HL-60 (cell line): ENCODE measurements at regions not wholly inside any gene's neighbourhood (a gene's known extent, or its start where the extent isn't known, plus 50 kb on each side); places are given as distances from the start of the nearest gene placed in this dataset.

Source experiments
- DNase-seq, 2 experiments: peaks; one replicate each; pipeline ENCODE4 v3.0.0-alpha.2; 2010 to 2020; ENCODE audit warnings: low read depth in 1 of 2, low spot score in 1 of 2
- H3K27ac ChIP-seq: fragments of 250-450 bp; sonication (Bioruptor Pico); replicated peaks from 2 replicates; pipeline ENCODE4 v1.5.1; 2020; ENCODE audit warnings: mild to moderate bottlenecking, moderate library complexity
- H3K27me3 ChIP-seq: fragments of 250-450 bp; sonication (Bioruptor Pico); 2 replicates; pipeline ENCODE4 v1.5.1; 2021; ENCODE audit warnings: mild to moderate bottlenecking, moderate library complexity; ENCODE audit not compliant: insufficient read depth, poor library complexity, severe bottlenecking
- H3K4me3 ChIP-seq: replicated peaks from 2 replicates; pipeline ENCODE4 v1.5.1; 2011; ENCODE audit warnings: mild to moderate bottlenecking, control low read depth, low read length; ENCODE audit not compliant: insufficient read depth
- CTCF ChIP-seq: IDR thresholded peaks from one replicate; pipeline ENCODE4 v1.5.1; 2011; ENCODE audit warnings: low read length, control low read depth, inconsistent platforms; ENCODE audit not compliant: insufficient read depth
- GABPA ChIP-seq: IDR thresholded peaks from 2 replicates; pipeline ENCODE4 v1.6.1; 2012; ENCODE audit warnings: low read depth
- POLR2AphosphoS5 ChIP-seq: IDR thresholded peaks from 2 replicates; pipeline ENCODE4 v1.6.1; 2012; ENCODE audit warnings: low read depth
- SPI1 ChIP-seq: IDR thresholded peaks from 2 replicates; pipeline ENCODE4 v1.6.1; 2012; ENCODE audit warnings: low read depth, mild to moderate bottlenecking, borderline replicate concordance
- TF ChIP-seq, protein P1 (sequence below): IDR thresholded peaks from 2 replicates; pipeline ENCODE4 v1.6.1; 2012; ENCODE audit warnings: low read depth; ENCODE audit not compliant: insufficient replicate concordance

GRCh38 chr2:64750001-64750816, 96.5 kb upstream of the SERTAD2 start:
- DNase-seq = peak in 1 of 2 experiments; percentile 47
- peak overlapping the region; percentile 83 for H3K4me3 ChIP-seq
- peak overlapping the region; percentile 90 for H3K27ac ChIP-seq
- TF ChIP-seq CTCF = no peak
- peak; percentile 47; the same call in 1 of the 2 replicates for TF ChIP-seq SPI1
- peak; percentile 55 for TF ChIP-seq POLR2AphosphoS5
- TF ChIP-seq, protein P1, sequence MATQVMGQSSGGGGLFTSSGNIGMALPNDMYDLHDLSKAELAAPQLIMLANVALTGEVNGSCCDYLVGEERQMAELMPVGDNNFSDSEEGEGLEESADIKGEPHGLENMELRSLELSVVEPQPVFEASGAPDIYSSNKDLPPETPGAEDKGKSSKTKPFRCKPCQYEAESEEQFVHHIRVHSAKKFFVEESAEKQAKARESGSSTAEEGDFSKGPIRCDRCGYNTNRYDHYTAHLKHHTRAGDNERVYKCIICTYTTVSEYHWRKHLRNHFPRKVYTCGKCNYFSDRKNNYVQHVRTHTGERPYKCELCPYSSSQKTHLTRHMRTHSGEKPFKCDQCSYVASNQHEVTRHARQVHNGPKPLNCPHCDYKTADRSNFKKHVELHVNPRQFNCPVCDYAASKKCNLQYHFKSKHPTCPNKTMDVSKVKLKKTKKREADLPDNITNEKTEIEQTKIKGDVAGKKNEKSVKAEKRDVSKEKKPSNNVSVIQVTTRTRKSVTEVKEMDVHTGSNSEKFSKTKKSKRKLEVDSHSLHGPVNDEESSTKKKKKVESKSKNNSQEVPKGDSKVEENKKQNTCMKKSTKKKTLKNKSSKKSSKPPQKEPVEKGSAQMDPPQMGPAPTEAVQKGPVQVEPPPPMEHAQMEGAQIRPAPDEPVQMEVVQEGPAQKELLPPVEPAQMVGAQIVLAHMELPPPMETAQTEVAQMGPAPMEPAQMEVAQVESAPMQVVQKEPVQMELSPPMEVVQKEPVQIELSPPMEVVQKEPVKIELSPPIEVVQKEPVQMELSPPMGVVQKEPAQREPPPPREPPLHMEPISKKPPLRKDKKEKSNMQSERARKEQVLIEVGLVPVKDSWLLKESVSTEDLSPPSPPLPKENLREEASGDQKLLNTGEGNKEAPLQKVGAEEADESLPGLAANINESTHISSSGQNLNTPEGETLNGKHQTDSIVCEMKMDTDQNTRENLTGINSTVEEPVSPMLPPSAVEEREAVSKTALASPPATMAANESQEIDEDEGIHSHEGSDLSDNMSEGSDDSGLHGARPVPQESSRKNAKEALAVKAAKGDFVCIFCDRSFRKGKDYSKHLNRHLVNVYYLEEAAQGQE = no peak
- no peaks in the 10 kb centered on the region for H3K27me3 ChIP-seq

DNA sequence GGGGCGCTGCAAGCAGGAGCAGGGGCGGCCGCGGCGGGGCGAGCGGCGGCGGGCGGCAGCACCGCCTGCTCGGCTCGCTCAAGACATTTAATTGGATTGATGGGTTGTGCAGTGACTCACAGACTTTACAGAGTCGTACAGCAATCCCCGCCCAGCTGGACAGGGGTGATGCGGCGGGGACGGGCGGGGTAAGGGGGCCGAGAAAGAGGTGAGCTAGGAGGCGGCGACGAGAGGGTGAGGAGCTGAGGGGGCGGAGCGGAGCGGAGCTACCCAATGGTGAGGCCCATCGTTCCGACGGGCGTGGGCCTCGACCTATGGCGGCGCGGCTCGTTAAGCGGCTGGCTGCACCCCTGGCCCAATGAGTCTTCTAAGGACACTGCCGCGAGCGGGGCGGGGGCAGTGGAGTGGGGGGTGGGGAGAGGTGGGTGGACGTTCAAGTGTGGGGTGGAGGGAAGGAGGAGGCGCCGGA, 97.1 kb upstream of the SERTAD2 start:
- Histone ChIP-seq H3K27ac (peak overlapping the region; percentile 90), H3K27me3 (no peaks in the 10 kb centered on the region), H3K4me3 (peak overlapping the region; percentile 83)
- TF ChIP-seq CTCF = no peak
- no peak for TF ChIP-seq GABPA
- TF ChIP-seq, protein P1 = no peak
- TF ChIP-seq SPI1 = no peak
- TF ChIP-seq POLR2AphosphoS5 = no peak
- peak; percentile 97 to 99 for DNase-seq

DNA sequence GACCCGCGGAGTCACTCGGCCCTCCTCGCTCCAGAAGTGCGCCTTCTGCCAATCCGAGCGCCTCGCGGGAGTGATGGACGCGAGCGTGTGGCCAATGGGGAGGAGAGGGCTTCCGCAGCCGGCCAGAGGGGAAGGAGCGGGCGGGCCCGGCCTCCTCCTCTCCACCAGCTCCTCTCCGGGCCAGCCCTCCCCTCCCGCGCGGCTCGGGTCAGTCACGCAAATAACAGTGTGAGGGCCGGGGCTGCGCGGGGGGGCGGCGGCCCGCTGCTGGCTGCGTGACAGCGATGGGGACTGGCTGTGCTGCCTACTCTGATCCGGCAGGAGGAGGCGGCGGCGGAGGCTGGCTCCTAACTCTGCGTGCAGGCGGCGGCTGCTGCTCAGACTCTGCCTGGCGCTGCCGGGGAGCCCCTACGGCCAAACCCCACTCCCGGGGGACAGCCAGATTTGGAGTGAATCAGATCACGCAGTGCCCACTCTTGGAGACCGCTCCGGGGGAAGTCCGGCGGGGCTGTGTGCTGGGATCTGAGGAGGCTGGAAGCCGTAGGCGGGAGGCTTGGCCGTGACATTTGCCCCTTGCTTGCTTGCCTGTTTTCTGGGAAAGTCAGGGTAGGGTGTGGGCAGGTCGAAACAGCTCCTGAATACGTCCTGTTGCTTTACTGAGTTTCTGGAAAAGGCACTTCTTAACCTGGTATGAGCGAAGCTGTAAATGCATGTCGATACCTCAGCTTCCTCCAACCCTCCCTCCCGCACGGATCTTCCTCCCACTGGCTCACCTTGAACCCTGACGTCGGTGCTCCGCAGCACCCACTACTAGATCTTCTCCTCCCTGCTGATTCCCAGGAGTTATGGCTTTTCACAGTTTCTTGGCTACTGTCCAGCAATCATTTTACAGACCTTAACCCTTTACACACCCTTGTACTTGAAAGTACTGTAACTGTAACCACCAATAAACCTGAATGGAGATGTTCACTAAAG, 97.9 kb upstream of the SERTAD2 start:
- H3K27me3 ChIP-seq = no peaks in the 10 kb centered on the region
- TF ChIP-seq CTCF (no peak), POLR2AphosphoS5 (peak; percentile 66; the same call in 1 of the 2 replicates)
- DNase-seq = peak in 1 of 2 experiments; percentile 98
- peak overlapping the region; percentile 76 for H3K4me3 ChIP-seq
- H3K27ac ChIP-seq = peak overlapping the region; percentile 90
